GM18505 (cell line): ENCODE measurements at regions not wholly inside any gene's neighbourhood (a gene's known extent, or its start where the extent isn't known, plus 50 kb on each side); places are given as distances from the start of the nearest gene placed in this dataset.

Experiments used
- ATAC-seq: cut with Tn5 transposase; IDR thresholded peaks from one replicate; pipeline ENCODE4 v1.9.1; 2021; ENCODE audit not compliant: unreplicated experiment
- POLR2A ChIP-seq: IDR thresholded peaks from 4 replicates; pipeline ENCODE4 v1.6.1; 2011; ENCODE audit warnings: borderline replicate concordance; ENCODE audit not compliant: insufficient read depth, insufficient read length; ENCODE audit errors: extremely low read depth

GRCh38 chr9:88936132-88936531, 55.1 kb upstream of the S1PR3 start:
- no peak for TF ChIP-seq POLR2A
- no peak for ATAC-seq

- no peak for ATAC-seq
- no peak for TF ChIP-seq POLR2A
Observed at GRCh38 chr9:88936668-88937067, 54.6 kb upstream of the S1PR3 start.

- no peak for ATAC-seq
- no peak for TF ChIP-seq POLR2A
Observed at GRCh38 chr9:88937248-88937647, 54.0 kb upstream of the S1PR3 start.

GRCh38 chr9:88938189-88938588, 53.1 kb upstream of the S1PR3 start:
- no peak for TF ChIP-seq POLR2A
- ATAC-seq = no peak
